Endothelial cell (in vitro differentiated cells): ENCODE measurements at regions not wholly inside any gene's neighbourhood (a gene's known extent, or its start where the extent isn't known, plus 50 kb on each side); places are given as distances from the start of the nearest gene placed in this dataset.
A peak's percentile ranks its signal among the peaks of the same experiment; 100 is the strongest.

ENCODE experiments used
- DNase-seq: peaks from one replicate; pipeline ENCODE4 v3.0.0; 2021; ENCODE audit warnings: low spot score
- H3K27ac Mint-ChIP-seq: one replicate; pipeline ENCODE4 v1.8.0; 2021; ENCODE audit warnings: mixed read lengths, inconsistent platforms; ENCODE audit not compliant: unreplicated experiment
- H3K27me3 Mint-ChIP-seq: one replicate; pipeline ENCODE4 v1.8.0; 2021; ENCODE audit warnings: mild to moderate bottlenecking, moderate library complexity, mixed read lengths, inconsistent platforms; ENCODE audit not compliant: unreplicated experiment
- H3K36me3 Mint-ChIP-seq: one replicate; pipeline ENCODE4 v1.8.0; 2021; ENCODE audit warnings: mild to moderate bottlenecking, low read depth, mixed read lengths, inconsistent platforms; ENCODE audit not compliant: unreplicated experiment
- H3K4me1 Mint-ChIP-seq: one replicate; pipeline ENCODE4 v1.8.0; 2021; ENCODE audit warnings: mild to moderate bottlenecking, mixed read lengths, inconsistent platforms; ENCODE audit not compliant: unreplicated experiment
- H3K4me3 Mint-ChIP-seq: one replicate; pipeline ENCODE4 v1.8.0; 2021; ENCODE audit warnings: mild to moderate bottlenecking, mixed read lengths, inconsistent platforms; ENCODE audit not compliant: unreplicated experiment
- H3K9me3 Mint-ChIP-seq: one replicate; pipeline ENCODE4 v1.8.0; 2021; ENCODE audit warnings: mixed read lengths, inconsistent platforms; ENCODE audit not compliant: unreplicated experiment
- TF ChIP-seq, protein P1 (sequence below): fragments of 200-600 bp; sonication (generic); IDR thresholded peaks from one replicate; pipeline ENCODE4 v1.5.0; 2021; ENCODE audit warnings: antibody characterized with exemption; ENCODE audit not compliant: unreplicated experiment

DNA sequence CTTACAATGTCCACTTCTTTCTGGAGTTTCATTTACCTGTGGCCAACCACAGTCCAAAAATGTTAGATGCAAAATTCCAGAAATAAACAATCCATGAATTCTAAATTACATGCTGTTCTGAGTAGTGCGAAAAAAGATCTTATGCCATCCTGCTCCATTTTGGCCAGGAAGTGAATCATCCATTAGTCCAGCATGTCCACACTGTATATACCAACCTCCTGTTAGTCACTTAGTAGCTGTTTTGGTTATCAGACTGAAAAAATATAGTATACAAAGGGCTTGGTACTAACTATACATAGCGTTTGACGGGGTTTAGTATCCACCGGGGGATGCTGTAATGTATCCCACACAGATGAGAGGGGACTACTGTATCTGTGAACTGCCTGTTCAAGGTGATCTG lies 618.0 kb upstream of the ARGLU1 start:
- Mint-ChIP-seq H3K4me3 (no peak overlapping the region), H3K36me3 (no peaks in the 10 kb centered on the region), H3K27me3 (peaks cover 1% of the 10 kb centered on the region), H3K27ac (no peak overlapping the region), H3K9me3 (no peaks in the 10 kb centered on the region), H3K4me1 (peaks cover 6% of the 10 kb centered on the region)
- DNase-seq, result no peak
- TF ChIP-seq, protein P1, sequence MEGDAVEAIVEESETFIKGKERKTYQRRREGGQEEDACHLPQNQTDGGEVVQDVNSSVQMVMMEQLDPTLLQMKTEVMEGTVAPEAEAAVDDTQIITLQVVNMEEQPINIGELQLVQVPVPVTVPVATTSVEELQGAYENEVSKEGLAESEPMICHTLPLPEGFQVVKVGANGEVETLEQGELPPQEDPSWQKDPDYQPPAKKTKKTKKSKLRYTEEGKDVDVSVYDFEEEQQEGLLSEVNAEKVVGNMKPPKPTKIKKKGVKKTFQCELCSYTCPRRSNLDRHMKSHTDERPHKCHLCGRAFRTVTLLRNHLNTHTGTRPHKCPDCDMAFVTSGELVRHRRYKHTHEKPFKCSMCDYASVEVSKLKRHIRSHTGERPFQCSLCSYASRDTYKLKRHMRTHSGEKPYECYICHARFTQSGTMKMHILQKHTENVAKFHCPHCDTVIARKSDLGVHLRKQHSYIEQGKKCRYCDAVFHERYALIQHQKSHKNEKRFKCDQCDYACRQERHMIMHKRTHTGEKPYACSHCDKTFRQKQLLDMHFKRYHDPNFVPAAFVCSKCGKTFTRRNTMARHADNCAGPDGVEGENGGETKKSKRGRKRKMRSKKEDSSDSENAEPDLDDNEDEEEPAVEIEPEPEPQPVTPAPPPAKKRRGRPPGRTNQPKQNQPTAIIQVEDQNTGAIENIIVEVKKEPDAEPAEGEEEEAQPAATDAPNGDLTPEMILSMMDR, result no peak

GRCh38 chr13:107170270-107170931 lies 602.5 kb upstream of the ARGLU1 start:
- TF ChIP-seq, protein P1, result no peak
- peaks cover 3% of the 10 kb centered on the region for H3K27me3 Mint-ChIP-seq
- no peak overlapping the region for H3K27ac Mint-ChIP-seq
- H3K4me3 Mint-ChIP-seq, result no peak overlapping the region
- H3K4me1 Mint-ChIP-seq, result peaks cover 18% of the 10 kb centered on the region
- H3K9me3 Mint-ChIP-seq, result no peaks in the 10 kb centered on the region
- no peak for DNase-seq
- no peaks in the 10 kb centered on the region for H3K36me3 Mint-ChIP-seq

DNA sequence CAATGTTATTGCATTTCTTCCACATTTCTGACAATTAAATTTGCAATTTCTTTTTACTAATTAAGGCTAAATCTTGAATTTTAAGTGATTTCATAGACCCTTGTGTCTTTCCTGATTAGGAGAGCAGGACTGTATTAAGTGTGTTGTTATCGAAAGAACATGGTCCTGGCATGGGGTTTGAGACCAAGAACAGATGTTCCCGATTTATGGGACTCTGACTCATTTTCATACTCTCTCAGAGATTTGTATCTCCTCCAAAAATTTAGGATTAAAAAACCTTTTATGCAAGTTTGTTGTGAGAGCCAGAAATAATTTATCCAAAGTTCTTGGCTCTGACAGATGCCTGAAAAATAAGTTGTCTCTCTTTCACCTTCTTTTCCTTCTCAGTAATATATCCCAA lies 589.3 kb upstream of the ARGLU1 start:
- Mint-ChIP-seq H3K4me3 (no peak overlapping the region), H3K27ac (no peak overlapping the region), H3K4me1 (peaks cover 2% of the 10 kb centered on the region), H3K36me3 (no peaks in the 10 kb centered on the region), H3K9me3 (no peaks in the 10 kb centered on the region), H3K27me3 (no peaks in the 10 kb centered on the region)
- DNase-seq, result no peak
- TF ChIP-seq, protein P1, result no peak

DNA sequence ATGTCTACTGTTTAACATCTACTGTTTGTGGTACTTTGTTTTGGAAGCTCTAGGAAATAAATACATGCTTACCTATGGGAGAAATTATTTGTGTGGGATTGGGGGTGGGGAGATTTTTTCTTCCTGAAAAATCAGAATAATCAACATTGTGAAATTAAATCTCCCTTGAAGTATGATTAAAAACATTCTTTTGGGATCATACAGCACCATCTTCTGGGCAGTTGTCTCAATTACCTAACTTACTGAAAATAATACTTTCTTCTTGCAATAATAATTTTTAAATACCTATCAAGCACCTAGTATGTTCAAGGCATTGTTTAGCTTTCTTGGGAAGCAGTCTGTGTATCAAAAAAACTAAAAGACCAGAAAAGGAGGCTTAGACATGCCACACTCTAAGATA lies 576.5 kb upstream of the ARGLU1 start:
- Mint-ChIP-seq H3K4me3 (no peak overlapping the region), H3K27me3 (no peaks in the 10 kb centered on the region), H3K36me3 (no peaks in the 10 kb centered on the region), H3K27ac (no peak overlapping the region), H3K9me3 (no peaks in the 10 kb centered on the region), H3K4me1 (peaks cover 4% of the 10 kb centered on the region)
- no peak for DNase-seq
- TF ChIP-seq, protein P1, result peak; percentile 16

- no peak for DNase-seq
- Mint-ChIP-seq H3K9me3 (no peaks in the 10 kb centered on the region), H3K4me1 (peaks cover 4% of the 10 kb centered on the region), H3K27me3 (no peaks in the 10 kb centered on the region), H3K36me3 (no peaks in the 10 kb centered on the region), H3K27ac (no peak overlapping the region), H3K4me3 (no peak overlapping the region)
- TF ChIP-seq, protein P1, result no peak
Measured at GRCh38 chr13:107141767-107142166, 573.8 kb upstream of the ARGLU1 start.
